SK-N-SH (cell line): ENCODE measurements at regions not wholly inside any gene's neighbourhood (a gene's known extent, or its start where the extent isn't known, plus 50 kb on each side); places are given as distances from the start of the nearest gene placed in this dataset.

Experiments
- CTCF ChIA-PET: fragments of 300-600, 350-600 bp; formaldehyde crosslinking; extraction: SDS; loops from one replicate; lab custom pipeline; 2021; lab: Yijun Ruan, JAX
- POLR2A ChIA-PET: fragments of 350-600 bp; sonication (Branson Sonifier 250); formaldehyde crosslinking; extraction: SDS; loops from one replicate; lab custom pipeline; 2020; ENCODE audit warnings: antibody characterized with exemption, inconsistent platforms; lab: Yijun Ruan, JAX
- DNase-seq: peaks from one replicate; pipeline ENCODE4 v3.0.0; 2012
- H2AFZ ChIP-seq: fragments of 200-600 bp; sonication (generic); 2 replicates; pipeline ENCODE4 v1.8.1; 2016; ENCODE audit warnings: antibody characterized with exemption, mild to moderate bottlenecking, low read depth
- H3F3A ChIP-seq: fragments of 200-600 bp; sonication (generic); replicated peaks from 2 replicates; pipeline ENCODE3; 2016; ENCODE audit warnings: antibody characterized with exemption, mild to moderate bottlenecking; ENCODE audit not compliant: insufficient read depth
- H3K27ac ChIP-seq, 2 experiments: fragments of 200-500 bp in 1 of 2; fragments of 200-600 bp in 1 of 2; sonication (Bioruptor generic) in 1 of 2; sonication (generic), shearing (Covaris generic) in 1 of 2; 2 replicates each; pipeline versions ENCODE4 v1.5.1 to v1.6.1; 2014 to 2016; ENCODE audit warnings: low read depth in 2 of 2, inconsistent platforms in 1 of 2, low read length in 1 of 2, mild to moderate bottlenecking in 1 of 2, mixed read lengths in 1 of 2
- H3K27me3 ChIP-seq: fragments of 200-600 bp; sonication (generic), shearing (Covaris generic); 2 replicates; pipeline ENCODE4 v1.6.1; 2016; ENCODE audit warnings: mixed run types; ENCODE audit not compliant: insufficient read depth
- H3K36me3 ChIP-seq, 2 experiments: fragments of 200-500 bp in 1 of 2; fragments of 200-600 bp in 1 of 2; sonication (Bioruptor generic) in 1 of 2; sonication (generic) in 1 of 2; replicated peaks in 1 of 2; 2 replicates each; pipeline versions ENCODE3 to v1.5.1; 2014 to 2016; ENCODE audit warnings: low read length in 1 of 2, mild to moderate bottlenecking in 1 of 2; ENCODE audit not compliant: insufficient read depth in 2 of 2, control insufficient read depth in 1 of 2
- H3K4me1 ChIP-seq, 2 experiments: fragments of 200-500 bp in 1 of 2; fragments of 200-600 bp in 1 of 2; sonication (Bioruptor generic) in 1 of 2; sonication (generic), shearing (Covaris generic) in 1 of 2; 2 replicates each; pipeline versions ENCODE4 v1.5.1 to v1.6.1; 2014 to 2016; ENCODE audit warnings: low read depth in 1 of 2, low read length in 1 of 2, mixed run types in 1 of 2; ENCODE audit not compliant: insufficient read depth in 2 of 2, control insufficient read depth in 1 of 2
- H3K4me2 ChIP-seq: fragments of 200-600 bp; sonication (generic), shearing (Covaris generic); 2 replicates; pipeline ENCODE4 v1.6.1; 2017; ENCODE audit warnings: mixed run types
- H3K4me3 ChIP-seq, 2 experiments: fragments of 200-500 bp in 1 of 2; fragments of 200-600 bp in 1 of 2; sonication (Bioruptor generic) in 1 of 2; sonication (generic), shearing (Covaris generic) in 1 of 2; 2 replicates each; pipeline versions ENCODE4 v1.5.1 to v1.8.1; 2014 to 2016; ENCODE audit warnings: low read depth in 2 of 2, inconsistent platforms in 1 of 2, low read length in 1 of 2, mild to moderate bottlenecking in 1 of 2, mixed read lengths in 1 of 2, moderate library complexity in 1 of 2
- H3K79me2 ChIP-seq: fragments of 200-600 bp; sonication (generic); 2 replicates; pipeline ENCODE4 v1.8.1; 2017; ENCODE audit warnings: mild to moderate bottlenecking; ENCODE audit not compliant: insufficient read depth
- H3K9ac ChIP-seq: fragments of 200-600 bp; sonication (generic); 2 replicates; pipeline ENCODE4 v1.6.1; 2017; ENCODE audit warnings: mixed run types
- H3K9me2 ChIP-seq: fragments of 200-600 bp; sonication (generic); 2 replicates; pipeline ENCODE4 v1.6.1; 2017; ENCODE audit warnings: mixed run types
- H3K9me3 ChIP-seq: fragments of 200-600 bp; sonication (generic); 2 replicates; pipeline ENCODE4 v1.6.1; 2017; ENCODE audit warnings: mixed run types, mild to moderate bottlenecking, moderate library complexity
- H4K20me1 ChIP-seq: fragments of 200-600 bp; sonication (generic); 2 replicates; pipeline ENCODE4 v1.6.1; 2017; ENCODE audit warnings: mild to moderate bottlenecking, mixed run types; ENCODE audit not compliant: insufficient read depth
- CHD2 ChIP-seq: fragments of 150-350 bp; IDR thresholded peaks from 2 replicates; pipeline ENCODE4 v1.6.1; 2018; ENCODE audit warnings: low read length; ENCODE audit not compliant: partially characterized antibody
- EP300 ChIP-seq, 2 experiments: IDR thresholded peaks; 2 replicates each; pipeline versions ENCODE4 v1.4.0 to v1.6.1; 2012; ENCODE audit warnings: borderline replicate concordance in 1 of 2, low read depth in 1 of 2, low read length in 1 of 2
- EZH2phosphoT487 ChIP-seq: fragments of 200-600 bp; sonication (generic); IDR thresholded peaks from 2 replicates; pipeline ENCODE4 v1.6.1; 2017; ENCODE audit warnings: low read depth, mixed run types, mild to moderate bottlenecking, antibody characterized with exemption, moderate library complexity, borderline replicate concordance
- FOSL2 ChIP-seq: IDR thresholded peaks from 2 replicates; pipeline ENCODE4 v1.4.0; 2012; ENCODE audit warnings: low read depth, mild to moderate bottlenecking, moderate library complexity, borderline replicate concordance
- FOXM1 ChIP-seq: IDR thresholded peaks from 2 replicates; pipeline ENCODE4 v1.4.0; 2012; ENCODE audit warnings: low read depth, mild to moderate bottlenecking
- GABPA ChIP-seq: IDR thresholded peaks from 2 replicates; pipeline ENCODE4 v1.4.0; 2012; ENCODE audit warnings: low read depth, mild to moderate bottlenecking
- IRF3 ChIP-seq: fragments of 150-350 bp; IDR thresholded peaks from 2 replicates; pipeline ENCODE4 v1.6.1; 2016; ENCODE audit warnings: mild to moderate bottlenecking, low read depth, low read length
- MAX ChIP-seq: IDR thresholded peaks from 2 replicates; pipeline ENCODE4 v1.4.0; 2012; ENCODE audit warnings: low read depth
- MEF2A ChIP-seq: IDR thresholded peaks from 2 replicates; pipeline ENCODE4 v1.4.0; 2012; ENCODE audit warnings: low read depth, borderline replicate concordance
- MXI1 ChIP-seq: IDR thresholded peaks from 2 replicates; pipeline ENCODE4 v1.6.1; 2012; ENCODE audit warnings: mild to moderate bottlenecking, low read depth, low read length, improper control_type of control experiment
- NFIC ChIP-seq: IDR thresholded peaks from 2 replicates; pipeline ENCODE4 v1.4.0; 2012; ENCODE audit warnings: borderline replicate concordance
- PBX3 ChIP-seq: IDR thresholded peaks from 2 replicates; pipeline ENCODE4; 2012
- RAD21 ChIP-seq: IDR thresholded peaks from 2 replicates; pipeline ENCODE4 v1.6.1; 2012; ENCODE audit warnings: mild to moderate bottlenecking, low read length
- RFX5 ChIP-seq: IDR thresholded peaks from 2 replicates; pipeline ENCODE4 v1.6.1; 2012; ENCODE audit warnings: mild to moderate bottlenecking, improper control_type of control experiment, low read length
- RXRA ChIP-seq: IDR thresholded peaks from 2 replicates; pipeline ENCODE4 v1.4.0; 2012; ENCODE audit warnings: low read depth, mild to moderate bottlenecking, borderline replicate concordance
- SIN3A ChIP-seq: IDR thresholded peaks from 2 replicates; pipeline ENCODE4 v1.6.1; 2012; ENCODE audit warnings: low read depth, mild to moderate bottlenecking, low read length, moderate library complexity, borderline replicate concordance
- SMC3 ChIP-seq: IDR thresholded peaks from 2 replicates; pipeline ENCODE4 v1.6.1; 2012; ENCODE audit warnings: low read depth, low read length, improper control_type of control experiment
- TAF1 ChIP-seq: IDR thresholded peaks from 2 replicates; pipeline ENCODE4 v1.6.1; 2012; ENCODE audit warnings: low read depth, mild to moderate bottlenecking, low read length, moderate library complexity, borderline replicate concordance
- TEAD4 ChIP-seq: IDR thresholded peaks from 2 replicates; pipeline ENCODE4 v1.4.0; 2012; ENCODE audit warnings: mild to moderate bottlenecking, borderline replicate concordance; ENCODE audit not compliant: insufficient read depth
- YY1 ChIP-seq: IDR thresholded peaks from 2 replicates; pipeline ENCODE4 v1.4.0; 2012; ENCODE audit warnings: low read depth, mild to moderate bottlenecking
- ZBTB33 ChIP-seq: IDR thresholded peaks from 2 replicates; pipeline ENCODE4 v1.4.0; 2012; ENCODE audit warnings: low read depth, borderline replicate concordance
- WGBS: methylation state at CpG from one replicate; pipeline ENCODE4 v1.1.6; 2017; ENCODE audit warnings: low lambda C conversion rate; 5-methylcytosine and 5-hydroxymethylcytosine counted together
- TF ChIP-seq, protein P1 (sequence below): IDR thresholded peaks from 2 replicates; pipeline ENCODE4 v1.6.1; 2012; ENCODE audit warnings: mild to moderate bottlenecking, low read depth, low read length, moderate library complexity

GRCh38 chr13:81493144-81493543 is 1152.2 kb upstream of the SPRY2 start:
- no peak for TF ChIP-seq FOXM1
- no peak for TF ChIP-seq RXRA
- no peak for TF ChIP-seq GABPA
- no peak for TF ChIP-seq TEAD4
- TF ChIP-seq IRF3, result no peak
- TF ChIP-seq FOSL2, result no peak
- TF ChIP-seq MEF2A, result no peak
- no peak for TF ChIP-seq RFX5
- no peak for TF ChIP-seq ZBTB33
- TF ChIP-seq CHD2, result no peak
- Histone ChIP-seq H3K27me3 (no peaks in the 10 kb centered on the region), H3K4me1 (no peaks in the 10 kb centered on the region), H3K9me2 (no peaks in the 10 kb centered on the region), H2AFZ (no peak overlapping the region), H3K9me3 (no peaks in the 10 kb centered on the region), H3K9ac (no peak overlapping the region), H3K4me3 (no peak overlapping the region), H3K79me2 (no peaks in the 10 kb centered on the region), H3K36me3 (no peaks in the 10 kb centered on the region), H3K27ac (no peak overlapping the region), H3K4me2 (no peak overlapping the region), H4K20me1 (no peaks in the 10 kb centered on the region), H3F3A (peaks cover 4% of the 10 kb centered on the region)
- no peak for DNase-seq
- ChIA-PET POLR2A (no interaction called here), CTCF (no interaction called here)
- WGBS, result 41% methylated on average over 4 of the region's 4 CpGs

DNA sequence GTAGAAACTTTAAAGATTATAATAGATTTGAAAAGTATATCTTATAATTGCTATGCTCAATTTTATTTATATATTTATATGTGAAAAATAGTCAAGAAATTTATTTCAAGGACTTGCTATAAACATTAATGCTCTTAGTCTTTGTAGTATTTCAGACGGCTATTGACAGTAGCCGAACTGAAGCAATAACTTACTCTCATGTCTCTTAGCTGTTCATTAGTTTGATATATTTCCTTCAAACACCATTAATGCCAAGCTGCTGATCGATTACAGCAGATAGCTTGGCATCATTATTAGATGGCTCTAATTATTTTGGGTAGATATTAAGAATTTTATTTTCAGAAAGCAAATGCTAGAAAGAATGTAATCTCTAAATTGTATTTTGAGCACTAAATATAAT is 1151.5 kb upstream of the SPRY2 start:
- no peaks in the 10 kb centered on the region for H3K4me1 ChIP-seq
- H3K9me3 ChIP-seq, result no peaks in the 10 kb centered on the region
- H3K9me2 ChIP-seq, result no peaks in the 10 kb centered on the region
- no peaks in the 10 kb centered on the region for H3K27me3 ChIP-seq
- no peak overlapping the region for H2AFZ ChIP-seq
- H3K27ac ChIP-seq, result no peak overlapping the region
- H3K4me2 ChIP-seq, result no peak overlapping the region
- ChIA-PET CTCF (no interaction called here), POLR2A (no interaction called here)
- no peaks in the 10 kb centered on the region for H3K36me3 ChIP-seq
- peaks cover 4% of the 10 kb centered on the region for H3F3A ChIP-seq
- no peak for DNase-seq
- no peak overlapping the region for H3K4me3 ChIP-seq
- H4K20me1 ChIP-seq, result no peaks in the 10 kb centered on the region
- no peak overlapping the region for H3K9ac ChIP-seq
- H3K79me2 ChIP-seq, result no peaks in the 10 kb centered on the region
- 38% methylated on average over 3 of the region's 3 CpGs for whole genome bisulfite sequencing
- TF ChIP-seq EZH2phosphoT487, result no peak
- TF ChIP-seq SIN3A, result no peak
- no peak for TF ChIP-seq MEF2A
- no peak for TF ChIP-seq EP300 (IDR thresholded peaks at IDR 0.05; ENCODE audit: borderline replicate concordance in 1 of 2, low read depth in 1 of 2, low read length in 1 of 2)
- TF ChIP-seq SMC3, result no peak
- TF ChIP-seq MXI1, result no peak
- no peak for TF ChIP-seq CHD2
- no peak for TF ChIP-seq MAX
- TF ChIP-seq FOXM1, result no peak
- TF ChIP-seq, protein P1, sequence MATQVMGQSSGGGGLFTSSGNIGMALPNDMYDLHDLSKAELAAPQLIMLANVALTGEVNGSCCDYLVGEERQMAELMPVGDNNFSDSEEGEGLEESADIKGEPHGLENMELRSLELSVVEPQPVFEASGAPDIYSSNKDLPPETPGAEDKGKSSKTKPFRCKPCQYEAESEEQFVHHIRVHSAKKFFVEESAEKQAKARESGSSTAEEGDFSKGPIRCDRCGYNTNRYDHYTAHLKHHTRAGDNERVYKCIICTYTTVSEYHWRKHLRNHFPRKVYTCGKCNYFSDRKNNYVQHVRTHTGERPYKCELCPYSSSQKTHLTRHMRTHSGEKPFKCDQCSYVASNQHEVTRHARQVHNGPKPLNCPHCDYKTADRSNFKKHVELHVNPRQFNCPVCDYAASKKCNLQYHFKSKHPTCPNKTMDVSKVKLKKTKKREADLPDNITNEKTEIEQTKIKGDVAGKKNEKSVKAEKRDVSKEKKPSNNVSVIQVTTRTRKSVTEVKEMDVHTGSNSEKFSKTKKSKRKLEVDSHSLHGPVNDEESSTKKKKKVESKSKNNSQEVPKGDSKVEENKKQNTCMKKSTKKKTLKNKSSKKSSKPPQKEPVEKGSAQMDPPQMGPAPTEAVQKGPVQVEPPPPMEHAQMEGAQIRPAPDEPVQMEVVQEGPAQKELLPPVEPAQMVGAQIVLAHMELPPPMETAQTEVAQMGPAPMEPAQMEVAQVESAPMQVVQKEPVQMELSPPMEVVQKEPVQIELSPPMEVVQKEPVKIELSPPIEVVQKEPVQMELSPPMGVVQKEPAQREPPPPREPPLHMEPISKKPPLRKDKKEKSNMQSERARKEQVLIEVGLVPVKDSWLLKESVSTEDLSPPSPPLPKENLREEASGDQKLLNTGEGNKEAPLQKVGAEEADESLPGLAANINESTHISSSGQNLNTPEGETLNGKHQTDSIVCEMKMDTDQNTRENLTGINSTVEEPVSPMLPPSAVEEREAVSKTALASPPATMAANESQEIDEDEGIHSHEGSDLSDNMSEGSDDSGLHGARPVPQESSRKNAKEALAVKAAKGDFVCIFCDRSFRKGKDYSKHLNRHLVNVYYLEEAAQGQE, result no peak
- TF ChIP-seq YY1, result no peak
- no peak for TF ChIP-seq TAF1
- no peak for TF ChIP-seq NFIC
- TF ChIP-seq RAD21, result no peak
- TF ChIP-seq RFX5, result no peak
- no peak for TF ChIP-seq PBX3
